ENCODE measurements at regions not wholly inside any gene's neighbourhood (a gene's known extent, or its start where the extent isn't known, plus 50 kb on each side); places are given as distances from the start of the nearest gene placed in this dataset.

GRCh38 chr2:200185628-200186000 is 120.9 kb upstream of the SPATS2L start:
- TF ChIP-seq, protein P1, sequence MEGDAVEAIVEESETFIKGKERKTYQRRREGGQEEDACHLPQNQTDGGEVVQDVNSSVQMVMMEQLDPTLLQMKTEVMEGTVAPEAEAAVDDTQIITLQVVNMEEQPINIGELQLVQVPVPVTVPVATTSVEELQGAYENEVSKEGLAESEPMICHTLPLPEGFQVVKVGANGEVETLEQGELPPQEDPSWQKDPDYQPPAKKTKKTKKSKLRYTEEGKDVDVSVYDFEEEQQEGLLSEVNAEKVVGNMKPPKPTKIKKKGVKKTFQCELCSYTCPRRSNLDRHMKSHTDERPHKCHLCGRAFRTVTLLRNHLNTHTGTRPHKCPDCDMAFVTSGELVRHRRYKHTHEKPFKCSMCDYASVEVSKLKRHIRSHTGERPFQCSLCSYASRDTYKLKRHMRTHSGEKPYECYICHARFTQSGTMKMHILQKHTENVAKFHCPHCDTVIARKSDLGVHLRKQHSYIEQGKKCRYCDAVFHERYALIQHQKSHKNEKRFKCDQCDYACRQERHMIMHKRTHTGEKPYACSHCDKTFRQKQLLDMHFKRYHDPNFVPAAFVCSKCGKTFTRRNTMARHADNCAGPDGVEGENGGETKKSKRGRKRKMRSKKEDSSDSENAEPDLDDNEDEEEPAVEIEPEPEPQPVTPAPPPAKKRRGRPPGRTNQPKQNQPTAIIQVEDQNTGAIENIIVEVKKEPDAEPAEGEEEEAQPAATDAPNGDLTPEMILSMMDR (IDR thresholded peaks at IDR 0.05; ENCODE audit: insufficient read depth, low read depth, low read length) = no peak
- TF ChIP-seq EZH2 (IDR thresholded peaks at IDR 0.05; ENCODE audit: insufficient read depth, low read length) = no peak

Data from astrocyte (in vitro differentiated cells and primary cell).